PFSK-1 (cell line): ENCODE measurements at regions not wholly inside any gene's neighbourhood (a gene's known extent, or its start where the extent isn't known, plus 50 kb on each side); places are given as distances from the start of the nearest gene placed in this dataset.

Experiments
- FOXP2 ChIP-seq: optimal IDR thresholded peaks from 2 replicates; pipeline ENCODE3; 2011; ENCODE audit warnings: borderline replicate concordance, control low read depth, inconsistent platforms; ENCODE audit not compliant: insufficient read depth; ENCODE audit errors: extremely low read length, extremely low read depth
- POLR2AphosphoS5 ChIP-seq: IDR thresholded peaks from 2 replicates; pipeline ENCODE4 v1.6.1; 2012; ENCODE audit warnings: low read depth, mild to moderate bottlenecking, control low read depth, low read length, moderate library complexity
- REST ChIP-seq, 2 experiments: IDR thresholded peaks; 2 replicates each; pipeline versions ENCODE4 v1.6.1 to v1.8.0; 2011 to 2012; ENCODE audit warnings: low read depth in 2 of 2, low read length in 2 of 2, control low read depth in 1 of 2, inconsistent platforms in 1 of 2, mild to moderate bottlenecking in 1 of 2, moderate library complexity in 1 of 2; ENCODE audit not compliant: insufficient read depth in 1 of 2
- SIN3A ChIP-seq: IDR thresholded peaks from 2 replicates; pipeline ENCODE4 v1.6.1; 2012; ENCODE audit warnings: mild to moderate bottlenecking, low read length, moderate library complexity, borderline replicate concordance; ENCODE audit not compliant: insufficient read depth
- TAF1 ChIP-seq: IDR thresholded peaks from 2 replicates; pipeline ENCODE4 v1.6.1; 2012; ENCODE audit warnings: low read length, control low read depth, borderline replicate concordance; ENCODE audit not compliant: insufficient read depth

GRCh38 chr3:4196506-4197147 lies 106.5 kb upstream of the SETMAR start:
- TF ChIP-seq POLR2AphosphoS5 (no peak), FOXP2 (no peak), TAF1 (no peak), SIN3A (no peak), REST (IDR thresholded peaks at IDR 0.05; ENCODE audit: insufficient read depth in 1 of 2, low read depth in 2 of 2, low read length in 2 of 2) (no peak)

- no peak for TF ChIP-seq SIN3A
- TF ChIP-seq TAF1, result no peak
- TF ChIP-seq FOXP2, result no peak
- TF ChIP-seq POLR2AphosphoS5, result no peak
- TF ChIP-seq REST (IDR thresholded peaks at IDR 0.05; ENCODE audit: insufficient read depth in 1 of 2, low read depth in 2 of 2, low read length in 2 of 2), result no peak
Measured at GRCh38 chr3:4197670-4198069, 105.5 kb upstream of the SETMAR start.

- TF ChIP-seq FOXP2, result no peak
Measured at GRCh38 chr3:4198491-4198890, 104.7 kb upstream of the SETMAR start.

- TF ChIP-seq REST (IDR thresholded peaks at IDR 0.05; ENCODE audit: insufficient read depth in 1 of 2, low read depth in 2 of 2, low read length in 2 of 2) (no peak), TAF1 (no peak), FOXP2 (no peak), SIN3A (no peak), POLR2AphosphoS5 (no peak)
Measured at GRCh38 chr3:4207672-4208071, 95.5 kb upstream of the SETMAR start.

- TF ChIP-seq REST (IDR thresholded peaks at IDR 0.05; ENCODE audit: insufficient read depth in 1 of 2, low read depth in 2 of 2, low read length in 2 of 2), result no peak
- no peak for TF ChIP-seq SIN3A
- no peak for TF ChIP-seq FOXP2
- TF ChIP-seq TAF1, result no peak
- TF ChIP-seq POLR2AphosphoS5, result no peak
Measured at GRCh38 chr3:4208556-4208955, 94.6 kb upstream of the SETMAR start.

GRCh38 chr3:4211610-4212009 lies 91.6 kb upstream of the SETMAR start:
- TF ChIP-seq SIN3A, result no peak
- no peak for TF ChIP-seq FOXP2
- TF ChIP-seq TAF1, result no peak
- TF ChIP-seq REST (IDR thresholded peaks at IDR 0.05; ENCODE audit: insufficient read depth in 1 of 2, low read depth in 2 of 2, low read length in 2 of 2), result no peak
- TF ChIP-seq POLR2AphosphoS5, result no peak
